ENCODE measurements at regions not wholly inside any gene's neighbourhood (a gene's known extent, or its start where the extent isn't known, plus 50 kb on each side); places are given as distances from the start of the nearest gene placed in this dataset.

DNA sequence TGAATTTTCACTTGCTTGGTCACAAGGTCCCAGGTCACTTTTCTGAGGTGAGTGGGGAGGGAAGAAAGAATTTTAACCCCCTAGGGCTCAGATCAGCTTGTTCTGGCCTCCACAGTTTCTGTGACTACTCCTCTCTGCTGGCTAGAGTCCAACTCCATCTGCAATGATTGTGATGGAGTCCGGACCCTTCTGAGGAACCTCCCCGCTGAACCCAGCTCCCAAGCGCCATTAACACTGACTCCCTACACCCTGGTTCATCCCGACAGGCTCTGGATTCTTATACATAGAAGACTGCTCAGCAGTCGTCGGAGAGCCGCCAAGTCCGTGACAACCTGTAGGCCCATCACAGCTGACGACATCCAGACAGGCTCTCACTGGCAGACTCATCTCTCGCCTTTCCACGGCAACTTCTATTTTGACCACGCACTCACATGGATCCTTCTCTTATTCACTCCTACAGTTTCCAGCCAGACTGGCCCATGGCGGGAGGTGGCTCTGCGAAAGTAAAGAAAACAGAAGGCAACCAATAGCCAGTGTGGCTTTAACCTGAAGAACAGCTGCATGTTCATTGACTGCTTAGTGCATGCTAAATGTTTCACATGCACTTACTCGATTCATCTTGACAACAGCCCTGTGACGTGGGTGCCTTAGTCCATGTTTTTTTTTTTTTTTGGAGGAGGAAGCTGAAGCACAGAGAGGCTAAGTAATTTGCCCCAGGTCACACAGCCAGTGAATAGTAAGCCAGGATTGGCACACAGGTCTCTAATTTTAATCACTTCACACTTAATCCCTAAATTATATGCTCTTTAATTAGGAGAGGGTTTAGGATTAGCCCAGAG, 68.0 kb upstream of the PRDM11 start:
- TF ChIP-seq, protein P1, sequence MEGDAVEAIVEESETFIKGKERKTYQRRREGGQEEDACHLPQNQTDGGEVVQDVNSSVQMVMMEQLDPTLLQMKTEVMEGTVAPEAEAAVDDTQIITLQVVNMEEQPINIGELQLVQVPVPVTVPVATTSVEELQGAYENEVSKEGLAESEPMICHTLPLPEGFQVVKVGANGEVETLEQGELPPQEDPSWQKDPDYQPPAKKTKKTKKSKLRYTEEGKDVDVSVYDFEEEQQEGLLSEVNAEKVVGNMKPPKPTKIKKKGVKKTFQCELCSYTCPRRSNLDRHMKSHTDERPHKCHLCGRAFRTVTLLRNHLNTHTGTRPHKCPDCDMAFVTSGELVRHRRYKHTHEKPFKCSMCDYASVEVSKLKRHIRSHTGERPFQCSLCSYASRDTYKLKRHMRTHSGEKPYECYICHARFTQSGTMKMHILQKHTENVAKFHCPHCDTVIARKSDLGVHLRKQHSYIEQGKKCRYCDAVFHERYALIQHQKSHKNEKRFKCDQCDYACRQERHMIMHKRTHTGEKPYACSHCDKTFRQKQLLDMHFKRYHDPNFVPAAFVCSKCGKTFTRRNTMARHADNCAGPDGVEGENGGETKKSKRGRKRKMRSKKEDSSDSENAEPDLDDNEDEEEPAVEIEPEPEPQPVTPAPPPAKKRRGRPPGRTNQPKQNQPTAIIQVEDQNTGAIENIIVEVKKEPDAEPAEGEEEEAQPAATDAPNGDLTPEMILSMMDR (IDR thresholded peaks at IDR 0.05) = no peak
- TF ChIP-seq POLR2A (IDR thresholded peaks at IDR 0.05) = no peak

All from esophagus squamous epithelium (tissue), 4 donors.